ENCODE measurements at regions not wholly inside any gene's neighbourhood (a gene's known extent, or its start where the extent isn't known, plus 50 kb on each side); places are given as distances from the start of the nearest gene placed in this dataset.

DNA sequence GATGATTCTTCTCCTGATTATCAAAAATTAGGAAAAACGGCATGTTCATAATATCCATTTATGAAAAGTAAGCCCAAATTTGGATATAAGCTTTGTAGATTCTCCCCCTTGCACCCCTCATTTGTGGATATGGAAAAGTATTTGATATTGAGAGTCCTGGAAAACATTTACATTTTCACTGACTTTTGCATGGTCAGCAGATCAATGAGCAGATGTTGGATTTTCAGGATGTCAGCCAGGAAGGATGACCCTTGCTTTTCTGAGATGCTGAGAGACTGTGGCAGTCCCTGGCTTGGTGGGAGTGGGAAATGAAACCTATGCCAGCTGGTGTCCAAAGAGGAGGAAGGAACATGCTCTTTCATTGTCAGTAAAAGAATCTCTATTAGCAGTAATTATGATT, 410.8 kb downstream of the DMAC1 start:
- DNase-seq = no peak

DNA sequence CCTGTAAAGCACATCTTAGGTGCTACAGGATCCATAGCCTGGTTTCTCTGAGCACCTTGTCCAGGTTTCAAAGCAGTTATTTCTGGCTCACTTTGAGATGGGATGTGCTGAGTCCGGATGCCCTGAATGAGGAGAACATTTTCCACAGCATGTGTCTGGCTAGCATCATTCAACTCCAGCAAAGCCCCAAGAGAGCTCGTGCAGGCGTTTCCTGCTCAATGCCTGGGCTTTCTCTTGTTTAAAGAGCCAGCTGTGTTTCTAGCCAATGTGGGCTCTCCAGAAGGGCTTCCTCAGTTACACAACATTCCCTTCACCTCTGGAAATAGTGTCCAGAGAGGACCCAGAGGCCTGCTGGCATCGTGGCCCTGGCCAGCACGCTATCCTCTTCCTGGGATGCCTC, 411.7 kb downstream of the DMAC1 start:
- DNase-seq = no peak

DNA sequence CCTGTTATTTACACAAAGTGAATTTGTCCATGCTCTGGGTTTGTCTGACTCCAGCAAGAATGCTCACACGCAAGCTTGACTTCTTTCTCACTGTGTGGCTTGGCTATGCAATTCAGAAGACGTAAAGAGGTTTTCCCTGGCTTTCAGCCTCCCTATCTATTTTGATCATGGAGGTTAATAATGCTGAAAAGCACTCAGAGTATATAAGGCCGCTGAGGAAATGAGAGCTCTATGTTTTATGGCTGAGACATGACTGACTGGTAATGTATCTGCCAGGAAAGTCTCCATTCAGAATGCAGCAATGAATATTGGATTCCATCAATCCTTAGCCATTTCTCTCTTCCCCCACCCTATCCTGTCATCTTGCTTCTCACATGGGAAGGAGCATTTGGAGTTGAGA, 417.3 kb downstream of the DMAC1 start:
- DNase-seq = no peak

DNA sequence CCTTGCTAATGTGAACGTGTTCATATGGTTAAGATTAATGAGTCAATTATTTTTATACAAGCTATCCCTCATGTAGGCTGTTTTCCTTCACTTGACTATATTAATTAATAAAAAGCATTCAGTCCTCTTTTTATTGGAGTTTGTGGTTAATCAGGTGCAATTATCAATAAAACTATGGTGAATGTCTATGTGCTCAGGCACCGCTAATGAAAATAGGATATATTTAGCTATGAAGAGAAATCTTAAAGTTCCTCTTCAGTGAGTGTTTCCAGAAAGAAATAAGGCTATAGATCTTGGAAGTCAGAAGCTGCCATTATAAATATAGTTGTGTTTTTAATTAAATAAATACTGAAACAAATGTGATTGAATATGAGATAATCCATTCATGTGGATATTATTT, 422.1 kb downstream of the DMAC1 start:
- no peak for DNase-seq

DNA sequence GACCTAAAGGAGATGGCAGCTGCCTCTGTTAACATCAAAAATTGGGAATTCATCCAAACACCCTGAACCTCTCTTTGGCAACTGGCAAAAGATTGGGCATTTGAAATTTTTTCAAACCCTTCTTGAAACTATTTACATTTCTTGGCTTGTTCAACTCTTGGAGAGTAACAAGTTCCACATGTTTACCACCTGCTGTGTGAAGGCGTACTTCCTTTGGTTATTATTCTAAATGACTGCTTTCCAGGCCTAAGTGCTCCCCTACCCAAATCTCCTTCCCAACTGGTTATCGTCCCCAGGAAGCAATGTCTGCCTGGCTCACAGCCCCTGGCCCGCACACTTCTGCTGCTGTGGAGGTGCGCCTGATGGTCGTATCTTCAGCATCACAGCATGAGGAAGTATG, 422.7 kb downstream of the DMAC1 start:
- no peak for DNase-seq

DNA sequence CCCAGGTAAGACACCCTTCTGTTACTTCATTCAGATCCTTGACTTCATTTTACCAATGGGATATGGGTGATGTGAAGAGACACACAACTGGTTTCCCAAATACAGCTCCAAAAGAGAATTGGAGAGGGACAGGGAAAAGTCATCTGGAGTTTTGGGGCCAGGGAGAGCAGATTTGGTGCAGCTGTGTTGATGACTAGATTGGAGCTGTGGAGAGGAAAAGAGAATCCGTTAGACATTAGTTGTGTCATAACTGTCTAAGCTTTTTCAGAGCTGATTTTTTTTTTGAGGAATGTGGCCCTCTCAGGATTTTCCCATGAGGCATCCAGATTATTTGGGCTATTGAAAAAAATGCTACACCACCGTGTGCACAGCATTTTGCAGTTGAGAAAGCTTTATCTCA, 423.4 kb downstream of the DMAC1 start:
- no peak for DNase-seq

DNA sequence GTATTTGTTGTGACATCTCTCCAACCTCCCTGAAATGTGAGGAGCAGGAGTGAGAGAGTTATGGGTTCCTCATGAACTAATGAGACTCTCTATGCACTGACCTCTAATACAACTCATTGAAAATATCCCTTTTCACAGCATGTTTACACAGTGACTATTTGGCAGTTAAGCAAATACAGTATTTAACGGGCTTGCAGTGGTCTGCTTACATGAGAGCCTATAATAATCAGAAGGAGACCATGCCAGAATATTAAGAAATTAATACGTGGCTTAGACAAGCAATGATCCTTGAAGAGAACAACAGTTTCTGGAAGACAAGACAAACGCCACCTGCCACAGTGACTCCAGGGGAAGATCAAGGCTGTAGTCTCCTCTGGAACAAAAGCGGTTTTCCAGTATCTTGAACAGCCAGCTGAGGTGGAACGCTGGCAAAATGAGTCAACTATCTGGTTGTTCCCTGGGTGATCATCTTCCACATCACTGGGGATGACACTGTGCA, 424.5 kb downstream of the DMAC1 start:
- no peak for DNase-seq

DNA sequence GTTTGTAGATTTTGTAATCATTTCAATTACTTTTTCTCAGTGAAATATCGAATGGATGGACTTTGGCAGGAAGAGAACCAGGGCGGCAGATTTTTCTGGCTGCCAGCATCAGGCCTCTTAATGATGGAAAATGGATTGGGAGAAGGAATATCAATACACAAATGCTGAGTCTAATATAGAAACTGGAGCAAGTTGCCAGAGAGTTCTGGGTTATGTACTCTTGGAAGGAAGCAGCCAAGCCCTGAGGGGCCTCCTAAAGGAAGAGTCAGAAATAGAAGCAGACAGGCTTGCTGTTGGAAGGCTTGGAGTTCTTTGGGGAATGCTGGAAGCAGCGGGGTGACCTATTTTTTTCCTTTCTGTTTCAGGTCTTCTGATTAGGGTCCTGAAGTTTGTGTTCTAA, 428.6 kb downstream of the DMAC1 start:
- no peak for DNase-seq

DNA sequence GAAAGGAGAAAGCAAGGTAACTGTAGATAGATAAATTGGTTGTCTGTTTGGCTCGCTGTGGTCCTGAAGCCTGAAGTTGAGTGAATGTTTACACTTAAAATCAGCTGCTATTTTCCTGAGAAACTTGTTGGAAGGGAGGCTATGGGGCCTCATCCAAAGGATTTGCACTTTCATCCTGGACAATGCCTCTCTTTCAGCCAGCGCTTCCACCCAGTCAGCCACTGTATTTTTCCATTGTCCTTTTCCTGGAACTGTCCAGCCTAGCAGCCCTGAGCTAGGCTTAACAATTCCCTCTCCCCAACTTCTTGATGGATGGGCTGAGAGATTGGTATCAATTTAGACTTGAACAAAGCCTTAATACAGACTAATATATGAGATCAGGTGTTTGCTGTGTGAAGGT, 429.2 kb downstream of the DMAC1 start:
- DNase-seq = no peak

DNA sequence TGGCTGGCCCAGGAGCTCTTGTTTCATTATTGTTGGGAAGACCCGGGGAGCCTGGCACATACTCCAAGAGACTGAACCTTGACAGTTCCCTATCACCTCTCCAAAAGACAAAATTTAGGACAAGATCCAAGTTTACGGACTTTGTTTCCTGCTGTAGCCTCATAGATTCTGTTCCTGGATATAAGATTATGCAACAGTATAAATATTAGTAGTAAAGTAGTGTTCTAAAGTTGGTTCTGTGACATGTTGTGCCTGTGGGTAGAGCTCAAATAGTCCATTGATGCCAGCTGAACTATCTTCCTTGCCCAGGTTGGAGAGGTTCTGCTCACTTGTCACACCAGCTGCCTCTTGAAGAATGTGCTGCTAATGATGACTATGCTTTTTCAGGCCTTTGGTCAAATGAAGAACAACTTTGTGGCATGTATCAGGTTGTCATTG, 430.2 kb downstream of the DMAC1 start:
- no peak for DNase-seq

DNA sequence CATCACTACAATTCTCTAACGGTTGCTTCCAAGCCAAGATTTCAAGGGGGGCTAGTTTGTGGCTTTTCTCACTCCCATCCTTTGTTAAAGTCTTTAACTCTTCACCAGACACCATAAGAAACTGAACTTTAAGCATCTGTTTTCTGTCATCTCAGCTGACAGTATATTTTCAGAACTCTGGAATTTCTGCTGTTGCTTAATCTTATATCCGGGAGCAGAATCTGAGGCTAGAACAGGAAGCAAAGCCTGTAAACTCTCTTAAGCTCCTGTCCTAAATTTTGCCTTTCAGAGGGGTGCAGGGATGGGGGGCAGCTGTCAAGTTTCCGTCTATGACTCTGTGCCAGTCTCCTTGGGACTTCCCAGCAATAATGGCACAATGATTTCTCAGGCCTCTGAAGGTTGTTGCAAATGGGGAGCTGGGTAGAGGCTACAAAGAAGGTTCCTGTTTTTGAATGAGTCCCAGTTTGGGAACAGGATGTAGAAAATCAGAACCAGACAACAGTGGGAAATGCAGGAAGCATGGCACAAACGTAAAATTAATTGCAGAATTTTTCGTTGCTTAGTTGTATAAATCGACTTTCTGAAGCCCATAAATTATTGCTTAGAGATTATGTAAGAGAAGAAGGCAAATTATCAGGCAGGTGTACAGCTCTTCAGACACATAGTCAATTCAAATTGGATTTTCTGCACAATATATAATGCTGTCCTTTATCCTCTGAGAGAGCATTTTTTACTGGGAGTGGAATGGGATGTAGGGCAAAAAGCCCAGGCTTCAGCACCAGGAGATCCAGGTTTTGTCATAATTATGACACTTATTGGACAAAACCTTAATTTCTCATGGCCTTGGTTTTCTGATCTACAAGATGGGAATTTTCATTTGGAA, 430.9 kb downstream of the DMAC1 start:
- DNase-seq = no peak

DNA sequence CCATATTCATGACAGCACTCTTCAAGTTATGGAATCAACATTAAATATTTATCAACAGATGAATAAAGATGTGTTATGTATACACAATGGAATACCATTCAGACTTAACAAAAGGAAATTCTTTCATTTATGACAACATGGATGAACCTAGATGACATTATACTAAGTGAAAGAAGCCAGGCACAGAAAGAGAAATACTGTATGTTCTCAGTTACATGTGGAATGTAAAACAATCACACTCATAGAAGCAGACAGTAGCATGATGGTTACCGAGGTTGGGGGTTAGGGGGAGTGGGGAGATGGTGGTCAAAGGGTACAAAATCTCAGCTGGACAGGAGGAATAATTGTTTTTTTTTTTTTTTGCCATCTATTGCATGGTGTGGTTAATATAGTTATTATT, 431.9 kb downstream of the DMAC1 start:
- DNase-seq = no peak

DNA sequence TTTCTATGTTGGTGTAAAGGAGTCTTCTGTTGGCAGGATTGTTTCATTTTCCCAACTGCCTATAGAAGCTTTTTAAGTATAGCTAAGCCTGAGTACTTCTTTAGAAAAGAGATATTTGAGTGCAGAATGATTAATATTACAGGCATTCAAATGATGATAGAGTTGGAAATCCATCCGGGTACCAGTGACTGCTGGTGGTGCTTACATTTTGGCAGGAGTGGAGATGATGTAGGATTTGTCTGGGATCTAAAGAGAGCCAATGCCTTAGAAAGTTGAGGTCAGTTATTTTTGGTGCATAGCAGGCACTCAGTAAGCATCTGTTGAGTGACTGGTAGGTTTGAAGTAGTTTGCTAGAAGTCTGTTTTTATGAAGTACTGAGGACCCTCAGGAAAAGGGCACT, 433.5 kb downstream of the DMAC1 start:
- DNase-seq = no peak

DNA sequence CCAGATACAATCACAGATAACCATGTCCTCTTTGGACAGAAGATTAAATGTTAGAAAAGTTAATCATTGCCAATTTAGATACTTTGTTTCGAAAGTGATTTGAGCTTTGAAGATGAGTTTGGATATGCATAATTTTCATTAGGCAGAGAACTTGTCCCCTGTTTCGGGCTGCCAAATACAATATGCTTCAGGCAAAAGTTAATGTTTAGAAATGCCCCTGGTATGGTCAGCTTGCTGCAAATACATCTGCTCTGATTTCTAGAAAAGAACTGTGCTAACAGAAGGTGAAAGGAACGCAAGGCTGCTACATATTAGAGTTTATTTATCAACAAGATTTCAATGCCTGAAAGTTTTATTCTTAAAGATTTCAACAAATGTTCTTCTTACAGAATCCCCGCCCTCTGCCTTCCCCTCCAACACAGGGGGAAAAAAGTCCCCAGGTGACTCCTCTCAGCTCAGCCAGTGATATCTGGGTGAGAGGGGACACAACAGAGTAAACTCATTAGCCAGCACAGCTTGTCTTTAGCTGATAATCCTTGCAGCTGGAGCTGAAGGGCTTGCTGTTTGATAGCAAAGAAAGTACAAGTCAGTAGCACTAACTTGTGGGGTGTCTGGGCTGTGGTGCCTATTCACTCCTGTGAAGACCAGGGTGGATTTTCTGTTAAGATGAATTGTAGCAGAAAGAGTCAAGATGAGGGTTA, 435.7 kb downstream of the DMAC1 start:
- DNase-seq = no peak

DNA sequence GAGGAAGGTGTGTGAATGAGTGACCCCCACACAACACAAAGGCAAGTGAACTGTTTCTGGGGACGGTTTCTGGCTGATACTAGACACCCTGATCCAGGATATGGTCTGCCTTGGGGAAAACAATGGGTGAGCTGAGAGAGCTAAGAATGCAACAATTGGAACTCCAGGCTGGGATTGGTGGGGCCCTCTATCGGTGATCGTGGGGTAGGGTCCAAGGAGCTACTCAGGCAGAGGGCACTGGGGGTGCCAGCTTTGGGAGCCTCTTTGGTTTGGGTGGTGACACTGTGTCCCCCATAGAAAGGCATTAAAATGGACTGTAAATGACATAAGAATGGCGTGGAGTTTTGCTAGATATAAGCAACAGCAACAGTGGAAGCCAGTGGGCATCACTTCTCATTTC, 439.1 kb downstream of the DMAC1 start:
- no peak for DNase-seq

DNA sequence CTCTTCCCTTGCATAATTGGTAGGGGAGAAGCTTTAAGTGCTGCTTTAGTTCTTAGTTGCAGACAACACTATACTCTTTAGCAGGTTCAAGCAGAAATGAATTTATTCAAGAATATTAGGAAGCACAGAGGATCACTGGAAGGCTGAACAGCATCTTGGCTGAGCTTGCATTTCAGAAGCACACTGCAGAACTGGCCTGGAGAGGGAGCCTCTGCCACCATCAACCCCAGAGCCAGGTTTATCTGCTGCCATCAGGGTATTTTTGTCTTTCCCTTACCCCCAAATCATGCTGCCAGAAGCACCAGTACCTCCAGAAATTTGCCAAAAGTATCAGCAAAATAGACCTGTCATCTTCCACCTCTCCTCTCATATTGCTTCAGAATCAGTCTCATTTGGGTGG, 440.7 kb downstream of the DMAC1 start:
- no peak for DNase-seq

DNA sequence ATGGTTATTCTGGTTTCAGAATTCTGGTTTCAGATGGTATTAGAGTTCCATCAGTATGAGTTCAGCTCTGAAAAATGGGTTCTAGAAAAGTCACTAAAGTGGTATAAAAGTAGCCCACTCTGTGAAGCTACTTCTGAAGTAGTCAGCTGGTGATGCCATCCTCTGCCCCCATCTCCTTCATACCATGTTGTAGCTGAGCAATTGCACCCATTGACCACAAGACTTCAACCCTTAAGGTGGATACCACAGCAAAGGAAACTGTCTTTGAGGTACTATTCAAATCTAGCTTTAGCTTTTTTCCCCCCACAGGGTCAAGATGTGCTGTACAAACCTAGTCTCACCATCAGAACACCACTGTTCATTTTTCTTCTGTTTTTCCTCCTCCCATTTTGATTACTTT, 444.9 kb downstream of the DMAC1 start:
- no peak for DNase-seq

DNA sequence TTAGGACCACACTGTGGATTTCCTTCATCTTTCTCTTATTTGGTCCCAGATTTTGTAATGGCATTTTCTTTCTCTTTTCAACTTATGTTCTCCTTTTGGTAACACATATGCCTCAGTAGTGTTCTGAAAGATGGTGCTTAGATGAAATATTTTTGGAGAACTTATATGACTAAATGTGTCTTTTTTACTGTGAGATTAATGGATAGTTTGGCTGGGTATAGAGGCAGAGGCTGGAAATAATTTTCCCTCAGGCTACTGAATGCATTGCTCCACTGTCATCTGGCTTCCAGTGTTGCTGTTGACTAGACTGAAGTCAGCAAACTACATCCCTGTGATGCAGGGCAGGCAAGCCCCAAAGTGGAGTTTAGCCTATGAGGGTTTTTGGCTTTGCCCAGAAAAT, 450.9 kb downstream of the DMAC1 start:
- DNase-seq = no peak

DNA sequence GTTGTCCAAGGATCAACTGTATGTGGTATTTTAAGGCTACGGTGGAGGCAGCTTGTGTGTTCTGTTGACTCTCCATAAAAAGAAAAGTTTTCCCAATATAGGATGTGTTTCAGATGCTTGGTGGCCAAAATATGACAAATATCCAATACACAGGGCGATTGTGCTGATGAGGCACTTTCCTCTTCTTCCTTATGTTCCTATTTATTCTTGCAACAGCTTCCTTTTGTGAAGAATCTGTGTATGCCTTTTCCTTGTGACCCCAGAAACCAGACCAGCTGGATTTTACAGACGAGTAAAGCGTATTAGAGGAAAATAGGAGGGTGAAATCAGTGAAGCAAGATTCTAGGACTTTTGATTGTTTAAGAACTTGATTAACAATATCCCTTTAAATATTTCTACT, 452.0 kb downstream of the DMAC1 start:
- no peak for DNase-seq

DNA sequence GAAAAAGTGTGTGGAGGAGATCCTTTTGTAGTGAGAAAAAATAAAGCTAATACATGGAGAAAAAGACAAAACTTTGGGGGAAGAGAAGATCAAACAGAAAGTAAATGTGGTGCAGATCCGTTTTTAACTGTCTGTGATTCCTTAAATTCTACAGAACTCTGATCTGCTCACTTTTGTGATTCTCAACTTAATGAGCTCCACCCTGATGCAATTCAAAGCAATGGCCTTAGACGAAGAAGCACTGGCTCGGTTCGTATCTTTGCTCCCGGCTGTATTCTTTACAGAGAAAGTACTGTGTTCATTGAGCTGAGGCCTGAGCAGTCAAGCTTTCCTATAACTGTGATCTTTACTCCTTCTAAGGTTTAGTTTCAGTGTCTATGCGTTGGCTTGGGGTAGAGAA, 453.4 kb downstream of the DMAC1 start:
- no peak for DNase-seq

DNA sequence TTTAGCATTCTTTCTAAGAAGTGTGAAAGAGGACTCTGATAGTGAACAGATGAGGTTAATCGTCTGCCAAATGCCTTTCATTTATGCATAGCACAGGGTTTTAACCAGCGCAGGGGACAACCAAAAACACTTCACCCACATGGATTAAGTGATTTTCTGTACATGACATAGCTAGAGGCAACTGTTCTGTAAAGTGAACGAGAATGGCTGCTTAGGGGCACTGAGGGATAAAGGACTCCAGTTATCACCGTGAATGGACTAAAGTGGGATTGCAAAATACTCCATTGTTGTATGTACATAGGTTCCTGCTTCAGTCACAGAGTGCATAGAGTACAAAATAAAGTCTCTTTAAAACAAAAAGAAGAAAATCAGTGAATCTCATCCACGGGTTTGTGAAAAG, 456.8 kb downstream of the DMAC1 start:
- no peak for DNase-seq

DNA sequence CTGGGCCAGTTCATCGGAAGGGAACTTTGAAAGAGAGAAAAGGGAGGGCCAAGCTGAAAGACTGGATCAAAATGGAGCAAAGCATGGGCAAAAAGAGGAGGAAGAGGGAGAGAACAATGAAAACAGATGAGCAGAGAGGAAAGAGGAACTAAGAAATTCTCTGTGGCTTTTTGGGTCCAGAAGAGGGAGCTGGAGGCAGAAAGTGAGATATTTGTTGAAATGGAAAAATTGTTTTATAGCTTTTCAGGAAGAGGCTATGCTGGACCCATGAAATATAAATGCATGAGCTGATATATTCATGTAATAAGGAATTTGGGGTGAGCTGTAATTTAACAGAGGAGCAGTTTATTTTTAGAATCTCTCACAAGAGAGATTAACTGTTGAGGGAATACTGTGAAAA, 457.3 kb downstream of the DMAC1 start:
- DNase-seq = no peak

DNA sequence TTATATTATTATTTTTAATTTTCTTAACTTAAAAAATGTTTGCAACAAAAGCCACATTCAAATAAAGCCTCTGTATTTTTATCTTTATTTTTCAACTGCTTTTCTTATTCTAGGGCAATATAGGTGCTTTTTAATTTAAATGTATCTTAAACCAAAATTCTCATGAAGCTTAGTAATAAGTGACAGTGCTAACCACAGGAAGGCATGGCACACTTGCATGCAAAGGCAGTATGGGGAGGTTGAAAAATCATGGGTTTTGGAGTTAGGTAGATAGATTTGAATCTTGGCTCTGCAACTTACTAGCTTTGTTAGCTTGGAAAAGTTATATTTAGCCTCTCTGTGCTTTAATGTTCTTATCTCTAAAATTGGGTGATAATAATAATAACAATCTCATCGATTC, 458.0 kb downstream of the DMAC1 start:
- DNase-seq = no peak

DNA sequence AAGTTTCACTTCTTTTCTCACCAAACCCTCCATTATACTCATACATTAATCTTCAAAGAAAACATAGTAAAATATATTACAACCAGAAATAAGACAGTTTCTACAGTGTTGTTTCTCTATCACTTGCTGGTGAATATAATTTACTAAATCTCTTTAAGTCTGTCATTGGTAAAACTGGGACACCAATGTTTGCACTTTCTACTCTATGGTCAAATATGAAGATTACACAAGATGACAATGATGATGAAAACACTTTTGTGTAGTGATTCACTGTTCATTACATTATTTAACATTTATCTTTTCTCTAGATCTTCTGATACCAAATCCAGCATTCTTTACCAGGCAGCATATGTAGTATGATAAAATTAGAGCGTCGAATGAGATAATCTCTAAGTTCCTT, 459.1 kb downstream of the DMAC1 start:
- DNase-seq = no peak

All from activated gamma-delta T cell treated with Interleukin-2 at 50 U/mL for 16 hours (primary cell).